Thyroid gland (tissue), 4 donors: ENCODE measurements at regions not wholly inside any gene's neighbourhood (a gene's known extent, or its start where the extent isn't known, plus 50 kb on each side); places are given as distances from the start of the nearest gene placed in this dataset.

ENCODE experiments used
- POLR2A ChIP-seq, 2 donors: fragments of 450-650 bp; IDR thresholded peaks; one replicate each; pipeline ENCODE4 v1.6.1; 2017; ENCODE audit warnings: antibody characterized with exemption in 2 of 2, mild to moderate bottlenecking in 2 of 2, moderate library complexity in 1 of 2
- TF ChIP-seq, protein P1 (sequence below), 6 experiments: fragments of 200-600 bp in 3 of 6; fragments of 450-650 bp in 3 of 6; sonication (generic) in 3 of 6; IDR thresholded peaks; one replicate each; pipeline ENCODE4 v1.5.1; 2016 to 2019; ENCODE audit warnings: antibody characterized with exemption in 6 of 6, mild to moderate bottlenecking in 2 of 6, inconsistent platforms in 1 of 6, moderate library complexity in 1 of 6

DNA sequence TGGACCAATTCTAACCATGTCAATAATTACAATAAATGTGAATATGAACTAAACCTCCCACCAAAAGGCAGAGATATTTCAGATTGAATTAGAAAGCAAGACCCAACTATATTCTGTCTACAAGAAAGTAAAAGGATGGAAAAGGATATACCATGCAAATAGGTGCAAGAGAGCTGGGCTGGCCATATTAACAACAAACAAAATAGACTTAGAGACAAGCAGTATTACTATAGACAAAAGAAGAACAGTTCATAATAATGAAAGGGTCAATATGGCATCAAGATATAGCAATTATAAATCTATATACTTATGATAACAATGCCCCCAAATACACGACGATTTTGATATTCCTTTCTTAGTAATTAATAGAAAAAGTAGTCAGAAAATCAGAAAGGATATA, 67.3 kb upstream of the IFFO2 start:
- TF ChIP-seq, protein P1, sequence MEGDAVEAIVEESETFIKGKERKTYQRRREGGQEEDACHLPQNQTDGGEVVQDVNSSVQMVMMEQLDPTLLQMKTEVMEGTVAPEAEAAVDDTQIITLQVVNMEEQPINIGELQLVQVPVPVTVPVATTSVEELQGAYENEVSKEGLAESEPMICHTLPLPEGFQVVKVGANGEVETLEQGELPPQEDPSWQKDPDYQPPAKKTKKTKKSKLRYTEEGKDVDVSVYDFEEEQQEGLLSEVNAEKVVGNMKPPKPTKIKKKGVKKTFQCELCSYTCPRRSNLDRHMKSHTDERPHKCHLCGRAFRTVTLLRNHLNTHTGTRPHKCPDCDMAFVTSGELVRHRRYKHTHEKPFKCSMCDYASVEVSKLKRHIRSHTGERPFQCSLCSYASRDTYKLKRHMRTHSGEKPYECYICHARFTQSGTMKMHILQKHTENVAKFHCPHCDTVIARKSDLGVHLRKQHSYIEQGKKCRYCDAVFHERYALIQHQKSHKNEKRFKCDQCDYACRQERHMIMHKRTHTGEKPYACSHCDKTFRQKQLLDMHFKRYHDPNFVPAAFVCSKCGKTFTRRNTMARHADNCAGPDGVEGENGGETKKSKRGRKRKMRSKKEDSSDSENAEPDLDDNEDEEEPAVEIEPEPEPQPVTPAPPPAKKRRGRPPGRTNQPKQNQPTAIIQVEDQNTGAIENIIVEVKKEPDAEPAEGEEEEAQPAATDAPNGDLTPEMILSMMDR (IDR thresholded peaks at IDR 0.05): no peak
- no peak for TF ChIP-seq POLR2A (IDR thresholded peaks at IDR 0.05)
